CD4-positive, alpha-beta T cell treated with Interleukin-21 for 1 hour (primary cell): ENCODE measurements at regions not wholly inside any gene's neighbourhood (a gene's known extent, or its start where the extent isn't known, plus 50 kb on each side); places are given as distances from the start of the nearest gene placed in this dataset.
"Not testable (repeated sequence)": the region's sequence is repeated elsewhere in the genome, so short reads cannot be mapped to it uniquely, and the experiment has no call there.

ENCODE experiments used
- DNase-seq: peaks from one replicate; pipeline ENCODE4 v3.0.0-alpha.2; 2020

DNA sequence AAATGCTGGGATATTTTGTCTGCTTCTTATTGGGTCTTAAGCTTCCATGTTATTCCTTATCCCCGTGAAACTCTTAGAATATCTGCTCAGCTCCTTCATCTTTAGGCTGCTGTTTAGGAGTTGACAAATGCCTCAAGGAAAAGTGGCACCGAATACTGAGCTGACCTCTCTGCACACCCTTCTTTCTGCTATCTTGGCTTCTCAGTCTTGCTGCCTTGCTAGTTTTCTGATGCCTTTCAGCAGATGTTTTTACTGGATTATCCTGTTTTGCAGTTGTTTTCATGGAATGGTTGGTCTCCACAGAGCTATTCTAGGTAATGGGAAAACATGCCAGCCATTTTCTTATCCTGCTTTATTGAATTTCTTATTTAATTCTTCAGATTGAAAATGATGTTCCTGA is 86.3 kb downstream of the GYPE start:
- DNase-seq = no peak

- DNase-seq = not testable (repeated sequence)
Measured at GRCh38 chr4:143817866-143818265, 87.5 kb downstream of the GYPE start.

DNA sequence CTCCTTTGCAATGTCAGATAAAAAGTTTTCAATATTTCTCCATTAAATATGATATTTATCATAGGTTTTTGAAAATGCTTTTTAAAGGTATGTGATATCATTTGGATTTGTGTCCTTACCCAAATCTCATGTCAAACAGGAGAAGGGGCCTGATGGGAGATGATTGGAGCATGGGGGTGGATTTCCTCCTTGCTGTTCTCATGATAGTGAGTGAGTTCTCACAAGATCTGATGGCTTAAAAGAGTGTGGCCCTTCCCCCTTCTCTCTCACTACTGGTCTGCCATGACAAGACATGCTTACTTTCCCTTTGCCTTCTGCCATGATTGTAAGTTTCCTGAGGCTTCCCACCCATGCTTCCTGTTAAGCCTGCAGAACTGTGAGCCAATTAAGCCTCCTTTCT is 90.0 kb downstream of the GYPE start:
- not testable (repeated sequence) for DNase-seq

DNA sequence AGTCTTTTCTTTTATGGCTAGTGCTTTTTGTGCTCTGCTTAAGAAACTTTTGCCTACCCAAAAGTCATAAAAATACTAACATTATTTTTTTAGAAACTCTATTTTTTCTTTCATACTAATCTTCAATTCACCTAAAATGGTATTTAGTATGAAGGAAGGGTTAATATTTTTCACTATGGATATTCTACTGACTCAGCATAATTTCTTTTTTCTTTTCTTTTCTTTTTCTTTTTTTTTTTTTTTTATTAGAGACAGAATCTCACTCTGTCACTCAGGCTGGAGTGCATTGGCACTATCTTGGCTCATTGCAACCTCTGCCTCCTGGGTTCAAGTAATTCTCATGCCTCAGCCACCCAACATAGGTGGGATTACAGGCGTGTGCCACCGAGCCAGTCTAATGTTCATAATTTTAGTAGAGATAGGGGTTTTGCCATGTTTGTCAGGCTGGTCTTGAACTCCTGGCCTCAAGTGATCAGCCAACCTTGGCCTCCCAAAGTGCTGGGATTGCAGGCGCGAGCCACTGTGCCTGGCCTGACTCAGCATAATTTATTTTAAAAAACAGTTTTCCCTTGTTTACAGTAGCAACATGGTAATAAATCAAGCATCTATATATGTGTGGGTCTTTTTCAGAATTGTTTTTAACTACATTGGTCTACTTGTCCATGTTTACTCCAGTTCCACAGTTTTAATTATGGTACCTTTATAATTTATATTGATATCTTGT is 91.8 kb downstream of the GYPE start:
- not testable (repeated sequence) for DNase-seq

DNA sequence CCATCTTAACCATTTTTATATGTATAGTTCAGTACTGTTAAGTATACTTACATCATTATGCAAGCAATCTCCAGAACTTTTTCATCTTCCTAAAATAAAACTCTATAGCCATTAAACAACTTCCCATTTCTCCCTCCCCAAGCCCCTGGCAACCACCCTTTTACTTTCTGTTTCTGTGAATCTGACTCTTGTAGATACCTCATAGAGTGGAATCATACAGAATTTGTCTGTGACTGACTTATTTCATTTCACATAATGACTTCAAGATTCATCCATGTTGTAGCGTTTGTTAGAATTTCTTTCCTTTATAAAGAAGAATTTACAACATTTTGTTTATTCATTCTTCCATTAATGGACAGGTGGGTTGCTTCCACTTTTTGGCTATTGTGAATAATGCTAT is 91.2 kb upstream of the FREM3 start:
- not testable (repeated sequence) for DNase-seq

GRCh38 chr4:143790425-143790824 is 90.0 kb upstream of the FREM3 start:
- DNase-seq = not testable (repeated sequence)

DNA sequence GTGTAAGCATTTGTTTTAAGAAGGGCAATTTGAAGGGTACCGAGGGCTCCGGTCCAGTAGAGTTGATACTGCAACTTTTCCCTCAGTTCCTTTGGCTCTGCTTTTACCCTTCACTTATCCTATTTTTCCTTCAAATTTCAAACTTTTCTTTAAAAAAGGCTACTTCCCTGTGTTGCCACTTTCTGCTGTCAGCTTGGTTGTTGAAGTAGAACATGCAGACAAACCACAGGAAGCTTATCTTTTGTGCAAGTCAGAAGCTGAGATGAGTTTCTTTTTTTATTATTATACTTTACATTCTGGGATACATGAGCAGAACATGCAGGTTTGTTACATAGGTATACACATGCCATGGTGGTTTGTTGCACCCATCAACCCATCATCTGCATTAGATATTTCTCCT is 89.1 kb upstream of the FREM3 start:
- not testable (repeated sequence) for DNase-seq

DNA sequence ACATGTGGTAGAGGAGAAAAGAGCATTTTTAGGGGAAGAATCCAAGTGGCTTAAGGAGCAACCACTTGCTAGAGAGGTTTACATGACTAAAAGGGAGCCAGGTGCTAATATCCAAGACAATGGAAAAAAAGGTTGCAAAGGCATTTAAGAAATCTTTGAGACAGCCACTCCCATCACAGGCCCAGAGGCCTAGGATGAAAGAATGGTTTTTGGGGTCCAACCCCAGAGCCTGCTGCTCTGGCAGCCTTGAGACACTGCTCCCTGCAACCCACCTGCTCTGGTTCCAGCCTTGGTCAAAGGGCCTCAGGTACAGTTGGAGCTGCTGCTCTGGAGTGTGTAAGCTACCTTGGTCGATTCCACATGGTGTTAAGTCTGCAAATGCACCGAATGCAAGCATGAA is 84.1 kb upstream of the FREM3 start:
- no peak for DNase-seq

- DNase-seq = no peak
Measured at GRCh38 chr4:143782521-143782920, 82.0 kb upstream of the FREM3 start.

- peak; percentile 38 for DNase-seq
Measured at GRCh38 chr4:143773998-143774895, 73.8 kb upstream of the FREM3 start.

DNA sequence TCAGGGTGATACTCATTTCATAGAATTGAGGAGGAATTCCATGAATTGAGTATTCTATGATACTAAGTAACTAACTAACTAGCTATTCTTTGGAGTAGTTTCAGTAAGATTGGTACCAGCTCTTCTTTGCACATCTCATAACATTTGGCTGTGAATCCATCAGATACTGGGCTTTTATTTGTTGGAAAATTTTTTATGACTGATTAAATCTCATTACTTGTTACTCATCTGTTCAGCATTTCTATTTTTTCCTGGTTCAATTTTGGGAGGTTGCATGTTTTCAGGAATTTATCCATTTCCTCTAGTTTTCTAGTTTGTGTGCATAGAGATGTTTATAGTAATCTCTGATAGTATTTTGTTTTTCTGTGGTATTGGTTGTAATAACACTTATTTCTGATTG is 70.8 kb upstream of the FREM3 start:
- no peak for DNase-seq

DNA sequence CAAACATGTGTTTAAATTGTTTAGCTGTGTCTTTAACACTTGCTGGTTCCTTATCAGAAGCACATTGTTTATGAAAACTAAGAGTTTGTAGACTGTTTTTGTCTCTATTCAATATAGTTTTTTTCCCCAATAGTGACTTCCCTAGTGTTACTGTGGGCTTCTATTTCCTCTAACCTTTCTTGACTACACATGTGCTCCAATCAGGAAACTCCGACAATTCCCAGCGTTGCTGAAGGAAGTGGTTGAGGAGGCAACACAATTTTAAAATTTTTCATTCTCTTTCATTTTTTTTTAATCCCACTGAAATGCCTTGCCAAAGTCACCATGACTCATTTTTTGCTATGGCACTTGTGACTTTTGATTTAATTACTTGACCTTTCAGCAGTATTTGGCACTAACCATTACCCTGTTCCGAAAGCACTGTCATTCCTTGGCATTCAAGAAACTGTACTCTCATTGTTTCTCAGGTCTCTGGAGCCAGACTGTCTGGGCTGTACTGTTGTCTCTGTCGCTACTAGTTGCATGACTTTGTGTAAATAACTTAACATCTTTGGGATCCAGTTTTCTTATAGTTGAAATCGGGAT is 67.6 kb upstream of the FREM3 start:
- no peak for DNase-seq

GRCh38 chr4:143763587-143763986 is 63.1 kb upstream of the FREM3 start:
- DNase-seq = no peak

- DNase-seq = no peak
Measured at GRCh38 chr4:143762511-143762910, 62.0 kb upstream of the FREM3 start.
